Vagina (tissue), 2 donors: ENCODE measurements at regions not wholly inside any gene's neighbourhood (a gene's known extent, or its start where the extent isn't known, plus 50 kb on each side); places are given as distances from the start of the nearest gene placed in this dataset.

ENCODE experiments used
- DNase-seq, 2 donors: peaks; one replicate each; pipeline ENCODE4 v3.0.0-alpha.2; 2017; ENCODE audit errors: extremely low spot score in 2 of 2
- H3K27ac ChIP-seq: fragments of 200-600 bp; sonication (generic); one replicate; pipeline ENCODE4 v1.5.1; 2019
- H3K27me3 ChIP-seq: fragments of 200-600 bp; sonication (generic); one replicate; pipeline ENCODE4 v1.5.1; 2019
- H3K36me3 ChIP-seq, 2 donors: fragments of 200-600 bp; sonication (generic); one replicate each; pipeline ENCODE4 v1.5.1; 2017 to 2019
- H3K4me1 ChIP-seq: fragments of 200-600 bp; sonication (generic); one replicate; pipeline ENCODE4 v1.5.1; 2019
- H3K4me3 ChIP-seq, 2 donors: fragments of 200-600 bp; sonication (generic); 1 replicate in 1 of 2; 2 replicates in 1 of 2; pipeline ENCODE4 v1.5.1; 2016 to 2019
- H3K9me3 ChIP-seq: fragments of 200-600 bp; sonication (generic); one replicate; pipeline ENCODE4 v1.5.1; 2019
- CTCF ChIP-seq, 3 experiments: fragments of 450-650 bp in 2 of 3; fragments of 200-600 bp in 1 of 3; sonication (generic) in 1 of 3; IDR thresholded peaks; one replicate each; pipeline ENCODE4 v1.5.1; 2017 to 2019; ENCODE audit warnings: antibody characterized with exemption in 3 of 3, mild to moderate bottlenecking in 2 of 3, moderate library complexity in 2 of 3
- POLR2A ChIP-seq, 2 donors: fragments of 450-650 bp; IDR thresholded peaks; one replicate each; pipeline ENCODE4 v1.6.1; 2017; ENCODE audit warnings: antibody characterized with exemption in 2 of 2, mild to moderate bottlenecking in 2 of 2, moderate library complexity in 2 of 2
- POLR2AphosphoS5 ChIP-seq, 2 donors: sonication (generic); formaldehyde crosslinking; IDR thresholded peaks; one replicate each; pipeline ENCODE4 v1.9.0; 2017; ENCODE audit warnings: antibody characterized with exemption in 2 of 2, mild to moderate bottlenecking in 2 of 2, low read depth in 1 of 2; ENCODE audit not compliant: insufficient read depth in 1 of 2
- intact Hi-C: fragments of 100-400 bp; cut with DNase I; formaldehyde crosslinking; loops from one replicate; pipeline ENCODE4 v1.15.1; 2023

GRCh38 chr1:82950606-82951200 lies 1048.2 kb downstream of the TTLL7 start:
- DNase-seq = no peak
- no peaks in the 10 kb centered on the region for H3K27me3 ChIP-seq
- no peaks in the 10 kb centered on the region for H3K9me3 ChIP-seq
- H3K27ac ChIP-seq = no peak overlapping the region
- no peak for TF ChIP-seq CTCF (IDR thresholded peaks at IDR 0.05)
- no peak for TF ChIP-seq POLR2AphosphoS5 (IDR thresholded peaks at IDR 0.05; ENCODE audit: insufficient read depth in 1 of 2, low read depth in 1 of 2)
- TF ChIP-seq POLR2A (IDR thresholded peaks at IDR 0.05) = no peak
- no peak overlapping the region for H3K4me3 ChIP-seq
- H3K36me3 ChIP-seq = no peaks in the 10 kb centered on the region
- H3K4me1 ChIP-seq = no peaks in the 10 kb centered on the region
- intact Hi-C loops = no loop called here

GRCh38 chr1:82948386-82948785 lies 1050.5 kb downstream of the TTLL7 start:
- intact Hi-C loops = no loop called here
- no peaks in the 10 kb centered on the region for H3K36me3 ChIP-seq
- no peaks in the 10 kb centered on the region for H3K27me3 ChIP-seq
- no peak overlapping the region for H3K27ac ChIP-seq
- no peak for DNase-seq
- no peaks in the 10 kb centered on the region for H3K9me3 ChIP-seq
- no peak overlapping the region for H3K4me3 ChIP-seq
- H3K4me1 ChIP-seq = no peaks in the 10 kb centered on the region
- TF ChIP-seq POLR2A (IDR thresholded peaks at IDR 0.05) = no peak
- no peak for TF ChIP-seq POLR2AphosphoS5 (IDR thresholded peaks at IDR 0.05; ENCODE audit: insufficient read depth in 1 of 2, low read depth in 1 of 2)
- TF ChIP-seq CTCF (IDR thresholded peaks at IDR 0.05) = no peak

- no peaks in the 10 kb centered on the region for H3K9me3 ChIP-seq
- H3K4me3 ChIP-seq = no peak overlapping the region
- DNase-seq = no peak
- H3K27ac ChIP-seq = no peak overlapping the region
- TF ChIP-seq CTCF (IDR thresholded peaks at IDR 0.05) = no peak
- TF ChIP-seq POLR2A (IDR thresholded peaks at IDR 0.05) = no peak
- no peak for TF ChIP-seq POLR2AphosphoS5 (IDR thresholded peaks at IDR 0.05; ENCODE audit: insufficient read depth in 1 of 2, low read depth in 1 of 2)
- intact Hi-C loops = no loop called here
- H3K4me1 ChIP-seq = no peaks in the 10 kb centered on the region
- H3K27me3 ChIP-seq = no peaks in the 10 kb centered on the region
- H3K36me3 ChIP-seq = no peaks in the 10 kb centered on the region
These were observed 1051.7 kb downstream of the TTLL7 start for GRCh38 chr1:82947278-82947677.

- TF ChIP-seq POLR2A (IDR thresholded peaks at IDR 0.05) (no peak), POLR2AphosphoS5 (IDR thresholded peaks at IDR 0.05; ENCODE audit: insufficient read depth in 1 of 2, low read depth in 1 of 2) (no peak), CTCF (IDR thresholded peaks at IDR 0.05) (no peak)
- no peak for DNase-seq
- no peaks in the 10 kb centered on the region for H3K27me3 ChIP-seq
- no peak overlapping the region for H3K4me3 ChIP-seq
- no peaks in the 10 kb centered on the region for H3K4me1 ChIP-seq
- H3K27ac ChIP-seq = no peak overlapping the region
- intact Hi-C loops = no loop called here
- no peaks in the 10 kb centered on the region for H3K36me3 ChIP-seq
- H3K9me3 ChIP-seq = no peaks in the 10 kb centered on the region
These were observed 1052.8 kb downstream of the TTLL7 start for GRCh38 chr1:82946096-82946605.

- no peak for DNase-seq
- Histone ChIP-seq H3K4me1 (no peaks in the 10 kb centered on the region), H3K4me3 (no peak overlapping the region), H3K27ac (no peak overlapping the region), H3K36me3 (no peaks in the 10 kb centered on the region), H3K27me3 (no peaks in the 10 kb centered on the region), H3K9me3 (no peaks in the 10 kb centered on the region)
- no peak for TF ChIP-seq POLR2A (IDR thresholded peaks at IDR 0.05)
- no peak for TF ChIP-seq CTCF (IDR thresholded peaks at IDR 0.05)
- TF ChIP-seq POLR2AphosphoS5 (IDR thresholded peaks at IDR 0.05; ENCODE audit: insufficient read depth in 1 of 2, low read depth in 1 of 2) = no peak
- intact Hi-C loops = no loop called here
These were observed 1054.1 kb downstream of the TTLL7 start for GRCh38 chr1:82944822-82945221.
